Keratinocyte (primary cell): ENCODE measurements at regions not wholly inside any gene's neighbourhood (a gene's known extent, or its start where the extent isn't known, plus 50 kb on each side); places are given as distances from the start of the nearest gene placed in this dataset.

Experiments
- DNase-seq: peaks from one replicate; pipeline ENCODE4 v3.0.0-alpha.2; 2011; ENCODE audit warnings: low read depth, missing footprints, low spot score
- FAIRE-seq: peaks from 2 replicates; lab custom pipeline; 2011; peaks lifted over from hg19 to GRCh38; lab: Jason Lieb, UNC
- H2AFZ ChIP-seq: 2 replicates; pipeline ENCODE4 v1.6.0; 2012; ENCODE audit warnings: low read length, control low read depth, inconsistent platforms; ENCODE audit not compliant: control insufficient read depth
- H3K27ac ChIP-seq: 2 replicates; pipeline ENCODE4 v1.5.1; 2011; ENCODE audit warnings: low read length; ENCODE audit not compliant: control insufficient read depth, insufficient read depth
- H3K27me3 ChIP-seq: 3 replicates; pipeline ENCODE4 v1.6.0; 2011; ENCODE audit warnings: low read length; ENCODE audit not compliant: control insufficient read depth, insufficient read depth; ENCODE audit errors: extremely low read depth
- H3K36me3 ChIP-seq, 2 experiments: 2 replicates in 1 of 2; 3 replicates in 1 of 2; pipeline ENCODE4 v1.5.1; 2011; ENCODE audit warnings: low read length in 2 of 2, mild to moderate bottlenecking in 1 of 2; ENCODE audit not compliant: control insufficient read depth in 2 of 2, insufficient read depth in 2 of 2; ENCODE audit errors: extremely low read depth in 1 of 2
- H3K4me1 ChIP-seq: 3 replicates; pipeline ENCODE4 v1.5.1; 2011; ENCODE audit warnings: low read length; ENCODE audit not compliant: control insufficient read depth, insufficient read depth; ENCODE audit errors: extremely low read depth
- H3K4me2 ChIP-seq: 3 replicates; pipeline ENCODE4 v1.6.0; 2011; ENCODE audit warnings: low read depth, low read length; ENCODE audit not compliant: control insufficient read depth, insufficient read depth; ENCODE audit errors: extremely low read depth
- H3K4me3 ChIP-seq, 3 experiments: fragments of 200-600 bp in 1 of 3; sonication (generic) in 1 of 3; 2 replicates in 2 of 3; 3 replicates in 1 of 3; pipeline ENCODE4 v1.5.1; 2011 to 2016; ENCODE audit warnings: low read length in 3 of 3, mild to moderate bottlenecking in 3 of 3, control low read depth in 2 of 3, inconsistent platforms in 1 of 3, low read depth in 1 of 3, mixed read lengths in 1 of 3, mixed run types in 1 of 3, moderate library complexity in 1 of 3; ENCODE audit not compliant: control insufficient read depth in 2 of 3, insufficient read depth in 2 of 3; ENCODE audit errors: extremely low read depth in 1 of 3
- H3K79me2 ChIP-seq: 2 replicates; pipeline ENCODE4 v1.6.0; 2012; ENCODE audit warnings: low read length; ENCODE audit not compliant: control insufficient read depth, insufficient read depth
- H3K9ac ChIP-seq: 3 replicates; pipeline ENCODE4 v1.6.0; 2011; ENCODE audit warnings: low read length; ENCODE audit not compliant: control insufficient read depth, insufficient read depth; ENCODE audit errors: extremely low read depth
- H3K9me1 ChIP-seq: 3 replicates; pipeline ENCODE4 v1.6.0; 2011; ENCODE audit warnings: low read length; ENCODE audit not compliant: control insufficient read depth, insufficient read depth; ENCODE audit errors: extremely low read depth
- H3K9me3 ChIP-seq: 2 replicates; pipeline ENCODE4 v1.5.1; 2012; ENCODE audit warnings: low read depth, low read length; ENCODE audit not compliant: control insufficient read depth
- H4K20me1 ChIP-seq: 3 replicates; pipeline ENCODE4 v1.6.0; 2011; ENCODE audit warnings: low read length; ENCODE audit not compliant: control insufficient read depth, insufficient read depth; ENCODE audit errors: extremely low read depth
- EZH2 ChIP-seq: IDR thresholded peaks from one replicate; pipeline ENCODE4 v1.6.1; 2012; ENCODE audit warnings: inconsistent platforms, mild to moderate bottlenecking, low read length, moderate library complexity
- dilution Hi-C: fragments of 300-500 bp; cut with MboI; formaldehyde crosslinking; loops from one replicate; pipeline ENCODE4 v1.7.0; 2020; ENCODE audit warnings: low sequenced_read_pairs; ENCODE audit not compliant: extremely low pct_ligation_motif_present
- TF ChIP-seq, protein P1 (sequence below), 3 experiments: IDR thresholded peaks in 1 of 3; conservative IDR thresholded peaks in 1 of 3; optimal IDR thresholded peaks in 1 of 3; 2 replicates in 2 of 3; 3 replicates in 1 of 3; pipeline versions ENCODE3 to v1.5.1; 2011; ENCODE audit warnings: low read length in 3 of 3, mild to moderate bottlenecking in 3 of 3, moderate library complexity in 2 of 3, control low read depth in 1 of 3, inconsistent platforms in 1 of 3; ENCODE audit not compliant: insufficient read depth in 2 of 3; ENCODE audit errors: extremely low read depth in 1 of 3

DNA sequence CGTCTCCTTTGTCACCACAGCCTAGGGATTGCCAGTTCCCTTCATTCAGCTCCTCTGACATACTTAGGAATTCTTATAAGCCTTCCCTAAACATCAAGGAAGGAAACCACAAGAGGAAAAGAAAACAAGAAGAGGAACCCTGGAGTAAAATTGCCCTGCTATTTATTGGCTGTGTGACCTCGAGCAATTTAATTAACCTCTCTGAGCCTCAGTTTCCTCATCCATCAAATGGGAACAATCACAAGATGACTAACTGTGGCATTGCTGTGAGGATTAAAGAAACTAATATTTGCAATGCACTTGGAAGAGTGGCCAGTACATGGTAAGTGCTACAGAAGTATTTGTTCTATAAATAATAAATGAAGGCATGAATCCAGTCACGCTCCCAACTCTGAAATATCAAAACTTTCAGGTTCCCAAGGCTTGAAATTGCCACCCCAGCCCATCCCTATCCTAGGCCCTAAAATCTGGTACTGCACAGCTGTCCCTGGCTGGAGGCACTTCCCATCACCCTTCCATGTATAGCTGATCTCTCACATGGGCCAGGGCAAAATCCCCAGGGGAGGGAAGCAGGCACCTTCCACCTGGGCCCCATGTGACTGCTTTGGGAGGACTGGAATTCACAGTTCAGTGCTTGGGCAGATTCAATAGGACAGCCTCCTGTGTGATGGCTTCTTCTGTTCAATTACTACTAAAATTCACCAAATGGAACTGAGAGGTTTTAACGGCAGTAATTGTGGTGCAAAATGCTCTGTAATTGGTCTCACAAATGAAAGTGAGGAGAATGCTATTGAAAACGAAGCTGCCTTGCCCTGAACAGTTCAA, 78.0 kb upstream of the MAFB start:
- dilution Hi-C loops, result no loop called here
- DNase-seq (no peak), FAIRE-seq (no peak)
- TF ChIP-seq, protein P1, sequence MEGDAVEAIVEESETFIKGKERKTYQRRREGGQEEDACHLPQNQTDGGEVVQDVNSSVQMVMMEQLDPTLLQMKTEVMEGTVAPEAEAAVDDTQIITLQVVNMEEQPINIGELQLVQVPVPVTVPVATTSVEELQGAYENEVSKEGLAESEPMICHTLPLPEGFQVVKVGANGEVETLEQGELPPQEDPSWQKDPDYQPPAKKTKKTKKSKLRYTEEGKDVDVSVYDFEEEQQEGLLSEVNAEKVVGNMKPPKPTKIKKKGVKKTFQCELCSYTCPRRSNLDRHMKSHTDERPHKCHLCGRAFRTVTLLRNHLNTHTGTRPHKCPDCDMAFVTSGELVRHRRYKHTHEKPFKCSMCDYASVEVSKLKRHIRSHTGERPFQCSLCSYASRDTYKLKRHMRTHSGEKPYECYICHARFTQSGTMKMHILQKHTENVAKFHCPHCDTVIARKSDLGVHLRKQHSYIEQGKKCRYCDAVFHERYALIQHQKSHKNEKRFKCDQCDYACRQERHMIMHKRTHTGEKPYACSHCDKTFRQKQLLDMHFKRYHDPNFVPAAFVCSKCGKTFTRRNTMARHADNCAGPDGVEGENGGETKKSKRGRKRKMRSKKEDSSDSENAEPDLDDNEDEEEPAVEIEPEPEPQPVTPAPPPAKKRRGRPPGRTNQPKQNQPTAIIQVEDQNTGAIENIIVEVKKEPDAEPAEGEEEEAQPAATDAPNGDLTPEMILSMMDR (optimal IDR thresholded peaks at IDR 0.05 in 1 of 3, IDR thresholded peaks at IDR 0.05 in 1 of 3, conservative IDR thresholded peaks at IDR 0.05 in 1 of 3; ENCODE audit: extremely low read depth in 1 of 3, insufficient read depth in 2 of 3, low read length in 3 of 3), result no peak
- TF ChIP-seq EZH2, result no peak
- H3K27me3 ChIP-seq, result no peaks in the 10 kb centered on the region
- no peaks in the 10 kb centered on the region for H3K9me3 ChIP-seq
- H2AFZ ChIP-seq, result no peak overlapping the region
- H3K4me1 ChIP-seq, result no peaks in the 10 kb centered on the region
- H3K27ac ChIP-seq, result no peak overlapping the region
- no peaks in the 10 kb centered on the region for H3K79me2 ChIP-seq
- no peak overlapping the region for H3K4me3 ChIP-seq
- H3K4me2 ChIP-seq, result no peak overlapping the region
- no peaks in the 10 kb centered on the region for H4K20me1 ChIP-seq
- no peak overlapping the region for H3K9ac ChIP-seq
- H3K36me3 ChIP-seq, result no peaks in the 10 kb centered on the region
- H3K9me1 ChIP-seq, result no peaks in the 10 kb centered on the region

DNA sequence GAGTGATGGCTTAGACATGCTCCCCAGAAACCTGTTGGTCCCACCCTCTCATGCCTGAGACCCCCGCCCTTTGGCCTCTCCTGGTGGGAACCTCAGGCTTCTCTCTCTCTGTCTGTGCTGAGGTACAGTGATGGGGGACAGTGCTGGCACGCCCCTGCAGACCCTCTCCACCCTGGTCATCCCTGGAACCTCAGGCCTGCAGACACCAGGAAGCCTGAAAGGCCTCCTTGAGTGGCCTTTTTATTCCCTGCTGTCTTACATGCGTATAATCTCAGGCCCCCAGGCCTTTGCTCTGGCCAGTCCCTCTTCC, 78.5 kb upstream of the MAFB start:
- Histone ChIP-seq H3K9me3 (no peaks in the 10 kb centered on the region), H3K4me1 (no peaks in the 10 kb centered on the region), H3K36me3 (no peaks in the 10 kb centered on the region), H3K9me1 (no peaks in the 10 kb centered on the region), H3K9ac (no peak overlapping the region), H3K79me2 (no peaks in the 10 kb centered on the region), H4K20me1 (no peaks in the 10 kb centered on the region), H3K4me2 (no peak overlapping the region), H3K27ac (no peak overlapping the region), H3K4me3 (no peak overlapping the region), H3K27me3 (no peaks in the 10 kb centered on the region), H2AFZ (no peak overlapping the region)
- TF ChIP-seq, protein P1 (optimal IDR thresholded peaks at IDR 0.05 in 1 of 3, IDR thresholded peaks at IDR 0.05 in 1 of 3, conservative IDR thresholded peaks at IDR 0.05 in 1 of 3; ENCODE audit: extremely low read depth in 1 of 3, insufficient read depth in 2 of 3, low read length in 3 of 3), result no peak
- no peak for TF ChIP-seq EZH2
- dilution Hi-C loops, result no loop called here
- DNase-seq (no peak), FAIRE-seq (no peak)
